ENCODE measurements at regions not wholly inside any gene's neighbourhood (a gene's known extent, or its start where the extent isn't known, plus 50 kb on each side); places are given as distances from the start of the nearest gene placed in this dataset.

DNA sequence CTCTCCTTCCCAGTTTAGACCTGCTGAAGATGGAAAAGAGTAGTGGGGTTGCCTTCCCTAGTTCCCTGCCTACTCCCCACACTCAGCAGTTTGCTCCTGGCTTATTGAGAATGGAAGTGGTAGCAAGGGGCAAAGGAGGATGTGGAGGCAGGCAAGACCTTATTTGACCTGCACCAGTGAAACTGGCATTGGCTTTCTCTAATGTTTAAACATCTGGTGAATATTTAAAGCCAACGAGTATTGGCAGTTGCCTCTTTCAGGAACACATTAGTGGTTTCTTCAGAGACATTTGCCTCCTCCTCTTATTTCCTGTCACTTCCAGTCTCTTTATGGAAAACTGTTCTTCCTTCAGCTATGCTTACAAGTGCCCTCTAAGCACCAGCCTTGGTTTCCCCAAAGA lies 62.4 kb upstream of the VAV3 start:
- TF ChIP-seq, protein P1, sequence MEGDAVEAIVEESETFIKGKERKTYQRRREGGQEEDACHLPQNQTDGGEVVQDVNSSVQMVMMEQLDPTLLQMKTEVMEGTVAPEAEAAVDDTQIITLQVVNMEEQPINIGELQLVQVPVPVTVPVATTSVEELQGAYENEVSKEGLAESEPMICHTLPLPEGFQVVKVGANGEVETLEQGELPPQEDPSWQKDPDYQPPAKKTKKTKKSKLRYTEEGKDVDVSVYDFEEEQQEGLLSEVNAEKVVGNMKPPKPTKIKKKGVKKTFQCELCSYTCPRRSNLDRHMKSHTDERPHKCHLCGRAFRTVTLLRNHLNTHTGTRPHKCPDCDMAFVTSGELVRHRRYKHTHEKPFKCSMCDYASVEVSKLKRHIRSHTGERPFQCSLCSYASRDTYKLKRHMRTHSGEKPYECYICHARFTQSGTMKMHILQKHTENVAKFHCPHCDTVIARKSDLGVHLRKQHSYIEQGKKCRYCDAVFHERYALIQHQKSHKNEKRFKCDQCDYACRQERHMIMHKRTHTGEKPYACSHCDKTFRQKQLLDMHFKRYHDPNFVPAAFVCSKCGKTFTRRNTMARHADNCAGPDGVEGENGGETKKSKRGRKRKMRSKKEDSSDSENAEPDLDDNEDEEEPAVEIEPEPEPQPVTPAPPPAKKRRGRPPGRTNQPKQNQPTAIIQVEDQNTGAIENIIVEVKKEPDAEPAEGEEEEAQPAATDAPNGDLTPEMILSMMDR (IDR thresholded peaks at IDR 0.05; ENCODE audit: low read depth, low read length) = no peak
- TF ChIP-seq POLR2A (IDR thresholded peaks at IDR 0.05; ENCODE audit: extremely low read depth, insufficient read length) (no peak), MAX (IDR thresholded peaks at IDR 0.05; ENCODE audit: low read depth, low read length) (no peak), MYC (IDR thresholded peaks at IDR 0.05; ENCODE audit: low read depth, low read length) (no peak)
